ENCODE measurements at regions not wholly inside any gene's neighbourhood (a gene's known extent, or its start where the extent isn't known, plus 50 kb on each side); places are given as distances from the start of the nearest gene placed in this dataset.

- TF ChIP-seq CTCF (conservative IDR thresholded peaks at IDR 0.05; ENCODE audit: low read length), result no peak
- TF ChIP-seq EZH2phosphoT487 (IDR thresholded peaks at IDR 0.05; ENCODE audit: borderline replicate concordance, low read depth, low read length), result no peak
These were observed 449.1 kb downstream of the MFSD1 start for GRCh38 chr3:159250961-159251360.

All from OCI-LY7 (cell line).